Endothelial cell of umbilical vein (primary cell): ENCODE measurements at regions not wholly inside any gene's neighbourhood (a gene's known extent, or its start where the extent isn't known, plus 50 kb on each side); places are given as distances from the start of the nearest gene placed in this dataset.

Source experiments
- BruUV-seq: library from RNA; stranded (reverse); fragments of 400-500 nt; replicated peaks from 2 replicates; lab custom pipeline; 2021; lab: Mats Ljungman, UMichigan
- CTCF ChIA-PET: fragments of 300-600, 350-600 bp; sonication (Branson Sonifier 250); formaldehyde crosslinking; loops from one replicate; lab custom pipeline; 2021; ENCODE audit warnings: antibody characterized with exemption, inconsistent platforms; lab: Charles Lee
- POLR2A ChIA-PET: fragments of 300-600, 350-600 bp; sonication (Branson Sonifier 250); formaldehyde crosslinking; loops from one replicate; lab custom pipeline; 2021; ENCODE audit warnings: antibody characterized with exemption, inconsistent platforms; lab: Charles Lee
- DNase-seq: peaks from one replicate; pipeline ENCODE4 v3.0.0-alpha.2; 2011; ENCODE audit warnings: low read depth, low spot score
- FAIRE-seq: peaks from 2 replicates; lab custom pipeline; 2011; peaks lifted over from hg19 to GRCh38; lab: Jason Lieb, UNC
- H2AFZ ChIP-seq: 2 replicates; pipeline ENCODE4 v1.6.0; 2012; ENCODE audit warnings: low read depth, low read length, control low read depth, inconsistent platforms
- H3K27ac ChIP-seq: 2 replicates; pipeline ENCODE4 v1.5.1; 2011; ENCODE audit warnings: low read depth, mild to moderate bottlenecking, control low read depth, low read length, moderate library complexity; ENCODE audit not compliant: insufficient read depth
- H3K27me3 ChIP-seq, 2 experiments: 2 replicates each; pipeline versions ENCODE4 v1.6.0 to v1.6.1; 2011; ENCODE audit warnings: low read length in 2 of 2, mixed read lengths in 1 of 2; ENCODE audit not compliant: control insufficient read depth in 2 of 2, insufficient read depth in 2 of 2
- H3K36me3 ChIP-seq, 2 experiments: 2 replicates in 1 of 2; 3 replicates in 1 of 2; pipeline ENCODE4 v1.5.1; 2011; ENCODE audit warnings: low read length in 2 of 2, mild to moderate bottlenecking in 1 of 2, moderate library complexity in 1 of 2; ENCODE audit not compliant: control insufficient read depth in 2 of 2, insufficient read depth in 2 of 2; ENCODE audit errors: extremely low read depth in 1 of 2
- H3K4me1 ChIP-seq: 3 replicates; pipeline ENCODE4 v1.5.1; 2011; ENCODE audit warnings: mild to moderate bottlenecking, low read length; ENCODE audit not compliant: control insufficient read depth, insufficient read depth; ENCODE audit errors: extremely low read depth
- H3K4me2 ChIP-seq: 2 replicates; pipeline ENCODE4 v1.6.1; 2011; ENCODE audit warnings: low read length, control low read depth, mixed read lengths; ENCODE audit not compliant: insufficient read depth
- H3K4me3 ChIP-seq, 3 experiments: fragments of 200-600 bp in 1 of 3; sonication (generic), shearing (Covaris generic) in 1 of 3; replicated peaks in 1 of 3; 2 replicates each; pipeline ENCODE4 v1.5.1; 2011 to 2016; ENCODE audit warnings: control low read depth in 3 of 3, low read length in 3 of 3, mild to moderate bottlenecking in 2 of 3, inconsistent platforms in 1 of 3, low read depth in 1 of 3, moderate library complexity in 1 of 3; ENCODE audit not compliant: insufficient read depth in 1 of 3
- H3K79me2 ChIP-seq: 2 replicates; pipeline ENCODE4 v1.6.0; 2012; ENCODE audit warnings: low read length, inconsistent platforms; ENCODE audit not compliant: control insufficient read depth, insufficient read depth
- H3K9ac ChIP-seq: replicated peaks from 2 replicates; pipeline ENCODE3; 2011; ENCODE audit warnings: low read length, control low read depth; ENCODE audit not compliant: insufficient read depth; ENCODE audit errors: extremely low read depth
- H3K9me1 ChIP-seq: replicated peaks from 3 replicates; pipeline ENCODE4 v1.6.0; 2011; ENCODE audit warnings: mild to moderate bottlenecking, low read length; ENCODE audit not compliant: control insufficient read depth, insufficient read depth; ENCODE audit errors: extremely low read depth
- H3K9me3 ChIP-seq: replicated peaks from 2 replicates; pipeline ENCODE4 v1.5.1; 2012; ENCODE audit warnings: low read length, inconsistent platforms; ENCODE audit not compliant: control insufficient read depth, insufficient read depth
- H4K20me1 ChIP-seq: replicated peaks from 2 replicates; pipeline ENCODE3; 2011; ENCODE audit warnings: mild to moderate bottlenecking, low read length; ENCODE audit not compliant: control insufficient read depth, insufficient read depth; ENCODE audit errors: extremely low read depth
- CTCF ChIP-seq, 2 donors: IDR thresholded peaks; 1 replicate in 1 of 2; 2 replicates in 1 of 2; pipeline ENCODE4 v1.5.1; 2011; ENCODE audit warnings: low read length in 2 of 2, mild to moderate bottlenecking in 2 of 2, moderate library complexity in 2 of 2, control low read depth in 1 of 2, inconsistent platforms in 1 of 2, low read depth in 1 of 2; ENCODE audit not compliant: insufficient read depth in 1 of 2; ENCODE audit errors: extremely low read depth in 1 of 2
- EZH2 ChIP-seq: IDR thresholded peaks from 2 replicates; pipeline ENCODE4 v1.6.1; 2012; ENCODE audit warnings: borderline replicate concordance, low read depth, mild to moderate bottlenecking, moderate library complexity, low read length, inconsistent platforms; ENCODE audit not compliant: severe bottlenecking
- FOS ChIP-seq: IDR thresholded peaks from 2 replicates; pipeline ENCODE4 v1.6.1; 2011; ENCODE audit warnings: mild to moderate bottlenecking, low read length, moderate library complexity, borderline replicate concordance; ENCODE audit not compliant: insufficient read depth
- GATA2 ChIP-seq: IDR thresholded peaks from 2 replicates; pipeline ENCODE4 v1.7.0; 2011; ENCODE audit warnings: low read depth, mild to moderate bottlenecking, moderate library complexity, mixed read lengths, low read length; ENCODE audit not compliant: insufficient read length, insufficient read depth
- JUN ChIP-seq: IDR thresholded peaks from 2 replicates; pipeline ENCODE4 v1.6.1; 2011; ENCODE audit warnings: borderline replicate concordance, low read depth; ENCODE audit not compliant: insufficient read length, insufficient read depth
- MAX ChIP-seq: IDR thresholded peaks from 2 replicates; pipeline ENCODE4 v1.6.1; 2011; ENCODE audit not compliant: insufficient read depth, insufficient read length
- MYC ChIP-seq: IDR thresholded peaks from one replicate; pipeline ENCODE4 v1.6.1; 2011; ENCODE audit warnings: mild to moderate bottlenecking, low read depth, low read length
- POLR2A ChIP-seq: IDR thresholded peaks from 2 replicates; pipeline ENCODE4 v1.6.1; 2012; ENCODE audit warnings: low read depth, mild to moderate bottlenecking, control low read depth, low read length
- POLR2AphosphoS5 ChIP-seq: IDR thresholded peaks from 2 replicates; pipeline ENCODE4 v1.6.1; 2012; ENCODE audit warnings: low read depth, mild to moderate bottlenecking, control low read depth, low read length, moderate library complexity; ENCODE audit not compliant: insufficient read depth
- dilution Hi-C: fragments of 300-500 bp; cut with MboI; formaldehyde crosslinking; loops from one replicate; pipeline ENCODE4 v1.15.0; 2019; ENCODE audit warnings: low sequenced_read_pairs; ENCODE audit not compliant: extremely low pct_ligation_motif_present
- intact Hi-C: fragments of 100-400 bp; cut with micrococcal nuclease; formaldehyde crosslinking; loops from one replicate; pipeline ENCODE4 v1.10.0; 2022

- dilution Hi-C loops: no loop called here
These were observed 178.4 kb upstream of the SERP2 start for GRCh38 chr13:44195245-44195644.

More at GRCh38 chr13:44195245-44195644, 178.4 kb upstream of the SERP2 start:
- no peak for DNase-seq
- Histone ChIP-seq H4K20me1 (no peaks in the 10 kb centered on the region), H3K9ac (no peak overlapping the region), H3K36me3 (no peaks in the 10 kb centered on the region), H2AFZ (no peak overlapping the region), H3K4me2 (no peak overlapping the region), H3K4me3 (no peak overlapping the region), H3K27ac (no peak overlapping the region), H3K4me1 (no peaks in the 10 kb centered on the region), H3K27me3 (no peaks in the 10 kb centered on the region), H3K9me3 (no peaks in the 10 kb centered on the region), H3K79me2 (no peaks in the 10 kb centered on the region), H3K9me1 (no peaks in the 10 kb centered on the region)
- BruUV-seq: no TSS peak
- no peak for FAIRE-seq
- CTCF ChIA-PET: no interaction called here
- intact Hi-C loops: no loop called here
- POLR2A ChIA-PET: no interaction called here
- TF ChIP-seq EZH2 (no peak), MAX (no peak), POLR2A (no peak), CTCF (IDR thresholded peaks at IDR 0.05; ENCODE audit: extremely low read depth in 1 of 2, insufficient read depth in 1 of 2, low read depth in 1 of 2, low read length in 2 of 2) (no peak), GATA2 (no peak), JUN (no peak), POLR2AphosphoS5 (no peak), MYC (no peak), FOS (no peak)
